ENCODE measurements at regions not wholly inside any gene's neighbourhood (a gene's known extent, or its start where the extent isn't known, plus 50 kb on each side); places are given as distances from the start of the nearest gene placed in this dataset.

- DNase-seq: no peak
Measured at GRCh38 chr18:78620326-78620725, 359.3 kb upstream of the SALL3 start.

- DNase-seq: no peak
Measured at GRCh38 chr18:78621141-78621755, 358.4 kb upstream of the SALL3 start.

GRCh38 chr18:78622251-78622906, 357.2 kb upstream of the SALL3 start:
- DNase-seq: no peak

GRCh38 chr18:78622907-78623541, 356.6 kb upstream of the SALL3 start:
- DNase-seq: no peak

GRCh38 chr18:78624646-78625279, 354.9 kb upstream of the SALL3 start:
- no peak for DNase-seq

GRCh38 chr18:78625847-78626246, 353.8 kb upstream of the SALL3 start:
- DNase-seq: no peak

GRCh38 chr18:78627551-78628346, 351.9 kb upstream of the SALL3 start:
- no peak for DNase-seq

GRCh38 chr18:78629426-78629825, 350.2 kb upstream of the SALL3 start:
- no peak for DNase-seq

GRCh38 chr18:78630356-78630755, 349.3 kb upstream of the SALL3 start:
- no peak for DNase-seq

GRCh38 chr18:78630981-78631510, 348.6 kb upstream of the SALL3 start:
- DNase-seq: no peak

GRCh38 chr18:78632111-78632541, 347.5 kb upstream of the SALL3 start:
- DNase-seq: no peak

- DNase-seq: no peak
Measured at GRCh38 chr18:78634061-78634696, 345.4 kb upstream of the SALL3 start.

GRCh38 chr18:78635093-78635800, 344.4 kb upstream of the SALL3 start:
- no peak for DNase-seq

- no peak for DNase-seq
Measured at GRCh38 chr18:78636260-78636659, 343.4 kb upstream of the SALL3 start.

GRCh38 chr18:78637442-78638402, 341.9 kb upstream of the SALL3 start:
- no peak for DNase-seq

- no peak for DNase-seq
Measured at GRCh38 chr18:78639006-78639950, 340.3 kb upstream of the SALL3 start.

GRCh38 chr18:78640246-78640995, 339.2 kb upstream of the SALL3 start:
- no peak for DNase-seq

- no peak for DNase-seq
Measured at GRCh38 chr18:78641689-78642231, 337.9 kb upstream of the SALL3 start.
